Aorta (tissue), 5 donors: ENCODE measurements at regions not wholly inside any gene's neighbourhood (a gene's known extent, or its start where the extent isn't known, plus 50 kb on each side); places are given as distances from the start of the nearest gene placed in this dataset.
"Not testable (repeated sequence)": the region's sequence is repeated elsewhere in the genome, so short reads cannot be mapped to it uniquely, and the experiment has no call there.

Experiments used
- ATAC-seq: fragments of 200-7000 bp; cut with Tn5 transposase; one replicate; pipeline ENCODE4 v1.9.1; 2022; ENCODE audit warnings: moderate library complexity; ENCODE audit not compliant: low FRiP score
- DNase-seq, 2 donors: peaks; one replicate each; pipeline ENCODE4 v3.0.0-alpha.2; 2020
- H3K27ac ChIP-seq, 2 donors: one replicate each; pipeline ENCODE4 v1.5.1; 2013; ENCODE audit warnings: low read length in 2 of 2, mild to moderate bottlenecking in 2 of 2, moderate library complexity in 2 of 2, control low read depth in 1 of 2, inconsistent platforms in 1 of 2, low read depth in 1 of 2
- H3K27me3 ChIP-seq, 2 donors: one replicate each; pipeline ENCODE4 v1.6.1; 2013; ENCODE audit warnings: control low read depth in 1 of 2, low read length in 1 of 2, mild to moderate bottlenecking in 1 of 2, moderate library complexity in 1 of 2; ENCODE audit not compliant: insufficient read depth in 2 of 2, control insufficient read depth in 1 of 2
- H3K36me3 ChIP-seq, 2 donors: one replicate each; pipeline ENCODE4 v1.6.1; 2013; ENCODE audit warnings: control low read depth in 1 of 2, low read length in 1 of 2, mild to moderate bottlenecking in 1 of 2; ENCODE audit not compliant: insufficient read depth in 2 of 2, control insufficient read depth in 1 of 2
- H3K4me1 ChIP-seq, 2 donors: one replicate each; pipeline ENCODE4 v1.6.1; 2013; ENCODE audit warnings: low read length in 2 of 2, control low read depth in 1 of 2, mild to moderate bottlenecking in 1 of 2, moderate library complexity in 1 of 2; ENCODE audit not compliant: insufficient read depth in 2 of 2, control insufficient read depth in 1 of 2
- H3K4me3 ChIP-seq, 2 donors: one replicate each; pipeline ENCODE4 v1.5.1; 2013; ENCODE audit warnings: low read length in 2 of 2, control low read depth in 1 of 2, mild to moderate bottlenecking in 1 of 2
- H3K9me3 ChIP-seq: one replicate; pipeline ENCODE4 v1.6.1; 2013; ENCODE audit warnings: mild to moderate bottlenecking, low read length; ENCODE audit not compliant: control insufficient read depth
- WGBS, 2 donors: extraction: QIAGEN DNeasy Blood & Tissue Kit; methylation state at CpG; one replicate each; pipeline ENCODE4 v1.1.7; 2013; 5-methylcytosine and 5-hydroxymethylcytosine counted together
- intact Hi-C, 2 donors: fragments of 100-400 bp; cut with DNase I; formaldehyde crosslinking; loops; one replicate each; pipeline versions ENCODE4 v1.14.2 to v1.15.0; 2022
- donor health status: healthy with polysubstance abuse.
- donor health status: Bipolar disorder and iron deficiency.
- donor health status: DM: no; HTN: no; CAD: no.
- donor health status: DM: no; HTN: no; CAD: no.
- donor health status: DM: yes; HTN: yes; CAD: no.

DNA sequence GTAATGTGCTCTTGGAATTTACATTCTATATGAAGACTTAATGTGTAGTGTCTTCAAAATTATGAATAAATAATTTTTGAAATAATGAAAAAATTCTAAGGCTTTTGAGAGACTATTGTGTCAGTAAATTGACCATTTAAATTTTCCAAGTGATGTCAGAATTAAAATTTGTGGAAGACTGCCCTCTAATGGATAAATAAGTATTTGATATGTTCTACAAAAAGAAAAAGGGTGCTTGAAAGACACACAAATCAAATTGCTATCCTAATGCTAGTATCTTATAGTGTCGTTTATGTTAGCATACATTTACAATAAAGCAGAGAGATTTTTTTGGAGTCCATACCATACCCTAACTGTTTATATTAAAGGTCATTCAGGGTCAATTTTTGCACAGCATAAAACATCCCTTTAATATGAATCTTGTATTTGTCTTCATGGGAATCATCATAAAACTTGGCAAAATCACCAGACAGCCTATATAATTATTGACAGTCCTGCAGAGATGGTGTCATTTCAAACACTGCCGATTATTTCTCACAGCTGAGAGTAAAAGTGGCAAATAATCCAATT, 120.8 kb upstream of the SLC27A6 start:
- Histone ChIP-seq H3K4me3 (no peak overlapping the region), H3K36me3 (no peaks in the 10 kb centered on the region), H3K27ac (no peak overlapping the region), H3K4me1 (no peaks in the 10 kb centered on the region), H3K27me3 (no peaks in the 10 kb centered on the region), H3K9me3 (no peaks in the 10 kb centered on the region)
- intact Hi-C loops: loop anchor here in 1 of 2 donors (10.0 kb wide), 1 partner anchor 180 kb away; no protein-coding TSS in a partner anchor
- WGBS, 2 donors: 31 to 35% methylated on average over 2 of the region's 2 CpGs
- DNase-seq: no peak
- no peak for ATAC-seq

DNA sequence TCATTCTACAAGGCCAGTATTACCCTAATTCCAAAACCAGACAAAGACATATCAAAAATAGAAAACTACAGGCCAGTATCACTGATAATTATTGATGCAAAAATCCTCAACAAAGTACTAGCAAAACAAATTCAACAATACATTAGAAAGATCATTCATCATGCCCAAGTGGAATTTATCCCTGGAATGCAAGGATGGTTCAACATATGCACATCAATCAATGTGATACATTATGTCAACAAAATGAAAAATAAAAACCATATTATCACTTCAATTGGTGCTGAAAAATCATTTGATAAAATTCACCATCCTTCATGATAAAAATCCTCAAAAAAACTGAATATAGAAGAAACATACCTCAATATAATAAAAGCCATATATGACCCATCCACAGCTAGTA, 115.2 kb upstream of the SLC27A6 start:
- H3K27me3 ChIP-seq: no peaks in the 10 kb centered on the region
- DNase-seq (no peak), ATAC-seq (no peak)
- no peaks in the 10 kb centered on the region for H3K9me3 ChIP-seq
- no peak overlapping the region for H3K4me3 ChIP-seq
- no peaks in the 10 kb centered on the region for H3K36me3 ChIP-seq
- no peak overlapping the region for H3K27ac ChIP-seq
- intact Hi-C loops: no loop called here
- H3K4me1 ChIP-seq: no peaks in the 10 kb centered on the region

DNA sequence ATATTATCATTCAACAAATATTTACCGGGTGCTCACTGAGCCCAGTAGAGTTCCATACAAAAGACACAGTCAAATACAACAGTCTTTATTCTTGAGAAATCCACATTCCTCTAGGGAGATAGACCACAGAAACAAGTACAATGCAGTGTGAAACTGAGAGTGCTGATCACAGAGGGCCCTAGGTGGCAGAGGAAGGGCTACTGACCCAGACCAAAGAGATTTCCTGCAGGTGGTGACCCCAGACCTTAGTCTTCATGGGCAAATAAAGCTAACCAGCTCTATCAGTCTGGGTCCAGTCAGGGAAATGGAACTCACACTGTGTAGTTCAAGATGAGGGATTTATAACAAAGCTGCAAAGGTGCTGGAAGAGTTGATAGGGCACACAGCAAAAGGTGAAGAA, 110.4 kb upstream of the SLC27A6 start:
- Histone ChIP-seq H3K4me3 (no peak overlapping the region), H3K4me1 (no peaks in the 10 kb centered on the region), H3K27ac (no peak overlapping the region), H3K27me3 (no peaks in the 10 kb centered on the region), H3K36me3 (no peaks in the 10 kb centered on the region), H3K9me3 (no peaks in the 10 kb centered on the region)
- DNase-seq: no peak
- ATAC-seq: no peak
- 91 to 95% methylated on average over 1 of the region's 1 CpG for WGBS, 2 donors
- intact Hi-C loops: no loop called here

DNA sequence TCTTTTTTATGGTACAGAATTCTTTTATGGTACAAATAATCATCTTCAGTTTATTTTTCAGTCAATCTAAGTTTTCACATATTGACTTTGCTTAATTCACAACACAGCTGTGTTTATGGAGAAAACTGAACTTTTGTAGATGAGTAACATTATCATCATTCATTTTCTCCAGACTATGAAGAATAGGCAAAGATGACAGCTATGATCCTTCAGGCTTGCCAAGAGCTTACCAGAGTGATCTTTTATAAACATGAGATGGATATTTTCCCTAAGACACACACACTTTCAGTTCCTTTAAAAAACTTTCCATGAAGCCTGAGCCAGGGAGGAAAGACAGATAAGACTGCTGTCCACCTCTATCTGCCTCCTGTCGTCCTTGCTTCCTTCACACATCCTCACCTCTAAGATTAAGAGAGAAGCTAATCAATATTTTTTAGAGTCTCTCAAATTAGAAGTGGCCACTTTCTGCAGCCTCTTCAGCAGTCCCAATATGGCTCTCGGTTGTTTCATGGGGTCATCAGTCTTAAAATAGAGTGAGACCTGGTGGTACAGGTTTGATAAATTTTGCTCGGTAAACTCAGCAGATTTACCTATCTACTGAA, 108.1 kb upstream of the SLC27A6 start:
- ATAC-seq (no peak), DNase-seq (no peak)
- Histone ChIP-seq H3K4me3 (no peak overlapping the region), H3K4me1 (no peaks in the 10 kb centered on the region), H3K36me3 (no peaks in the 10 kb centered on the region), H3K27me3 (no peaks in the 10 kb centered on the region), H3K9me3 (no peaks in the 10 kb centered on the region), H3K27ac (no peak overlapping the region)
- 78 to 82% methylated on average over 3 of the region's 3 CpGs for WGBS, 2 donors
- intact Hi-C loops: no loop called here

DNA sequence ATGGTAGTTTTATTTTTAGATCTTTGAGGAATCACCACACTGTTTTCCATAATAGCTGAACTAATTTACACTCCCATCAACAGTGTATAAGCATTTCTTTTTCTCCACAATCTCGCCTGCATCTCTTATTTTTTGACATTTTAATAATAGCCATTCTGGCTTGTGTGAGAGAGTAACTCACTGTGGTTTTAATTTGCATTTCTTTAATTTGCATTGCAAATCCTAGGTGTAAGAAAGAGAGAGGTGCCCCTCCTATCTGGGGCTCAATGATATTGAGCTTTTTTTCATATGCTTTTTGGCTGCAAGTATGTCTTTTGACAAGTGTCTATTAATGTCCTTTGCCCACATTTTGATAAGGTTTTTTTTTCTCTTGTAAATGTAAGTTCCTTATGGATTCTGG, 106.3 kb upstream of the SLC27A6 start:
- Histone ChIP-seq H3K4me1 (no peaks in the 10 kb centered on the region), H3K27ac (no peak overlapping the region), H3K9me3 (no peaks in the 10 kb centered on the region), H3K4me3 (no peak overlapping the region), H3K27me3 (no peaks in the 10 kb centered on the region), H3K36me3 (no peaks in the 10 kb centered on the region)
- no peak for DNase-seq
- intact Hi-C loops: no loop called here
- WGBS, 2 donors: 90% methylated on average over 1 of the region's 1 CpG
- no peak for ATAC-seq

DNA sequence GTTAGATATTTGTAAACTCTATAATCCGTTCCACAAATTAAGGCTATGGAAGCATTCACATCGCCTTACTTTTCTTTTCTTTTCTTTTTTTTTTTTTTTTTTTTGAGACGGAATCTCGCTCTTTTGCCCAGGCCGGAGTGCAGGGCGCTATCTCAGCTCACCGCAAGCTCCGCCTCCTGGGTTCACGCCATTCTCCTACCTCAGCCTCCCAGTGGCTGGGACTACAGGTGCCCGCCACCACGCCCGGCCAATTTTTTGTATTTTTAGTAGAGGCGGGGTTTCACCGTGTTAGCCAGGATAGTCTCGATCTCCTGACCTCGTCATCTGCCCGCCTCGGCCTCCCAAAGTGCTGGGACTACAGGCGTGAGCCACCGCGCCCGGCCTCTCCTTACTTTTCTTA, 104.1 kb upstream of the SLC27A6 start:
- WGBS, 2 donors: 93 to 97% methylated on average over 22 of the region's 22 CpGs
- H3K9me3 ChIP-seq, H3K4me3 ChIP-seq, H3K27ac ChIP-seq, H3K27me3 ChIP-seq, ATAC-seq, H3K36me3 ChIP-seq, intact Hi-C loops, H3K4me1 ChIP-seq: not testable (repeated sequence)
- peak in 1 of 2 donors; percentile 60 for DNase-seq

DNA sequence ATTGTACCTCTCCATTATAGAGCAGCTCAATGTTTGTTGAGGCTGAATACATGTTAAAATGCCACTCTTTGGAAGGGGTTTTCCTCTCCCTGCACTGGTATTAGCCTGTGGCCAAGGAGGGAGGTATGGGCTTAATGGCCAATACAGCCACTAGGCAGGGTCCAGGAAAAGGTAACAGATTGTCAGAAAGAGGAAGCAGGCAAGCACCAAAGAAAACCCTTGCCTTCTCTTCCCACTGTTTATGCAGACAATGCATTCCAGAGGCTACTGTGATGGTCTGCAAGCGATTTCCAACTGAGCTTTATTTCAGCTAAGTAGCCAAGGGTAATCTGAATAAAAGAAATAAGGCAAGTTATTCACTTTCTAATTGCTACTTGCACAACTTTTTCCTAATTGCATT, 95.3 kb upstream of the SLC27A6 start:
- Histone ChIP-seq H3K27ac (no peak overlapping the region), H3K4me3 (no peak overlapping the region), H3K4me1 (peaks cover 0 to 2% of the 10 kb centered on the region in 2 donors), H3K27me3 (no peaks in the 10 kb centered on the region), H3K9me3 (no peaks in the 10 kb centered on the region), H3K36me3 (no peaks in the 10 kb centered on the region)
- ATAC-seq: no peak
- 12 to 29% methylated on average over 1 of the region's 1 CpG for WGBS, 2 donors
- intact Hi-C loops: no loop called here
- no peak for DNase-seq

DNA sequence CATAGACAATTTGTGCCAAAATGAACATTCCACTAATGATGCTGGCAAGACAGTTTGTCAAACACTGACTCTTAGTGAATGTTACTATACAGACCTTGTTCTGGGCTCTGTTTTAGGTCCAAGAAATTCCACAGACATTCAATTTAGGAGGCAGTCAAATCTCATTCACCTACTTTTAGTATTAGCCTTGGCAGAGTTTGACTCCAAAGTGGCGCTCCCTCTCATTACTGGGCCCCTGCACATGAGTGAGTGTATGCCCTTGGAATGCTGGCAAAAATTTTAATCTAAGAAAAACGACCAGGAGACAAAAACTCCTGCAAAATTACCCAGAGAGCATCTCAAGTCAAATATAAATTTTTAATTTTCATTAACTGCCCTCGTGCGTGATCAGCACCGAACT, 94.9 kb upstream of the SLC27A6 start:
- DNase-seq: no peak
- Histone ChIP-seq H3K27ac (no peak overlapping the region), H3K4me1 (peaks cover 0 to 2% of the 10 kb centered on the region in 2 donors), H3K27me3 (no peaks in the 10 kb centered on the region), H3K4me3 (no peak overlapping the region), H3K36me3 (no peaks in the 10 kb centered on the region), H3K9me3 (no peaks in the 10 kb centered on the region)
- 5 to 17% methylated on average over 5 of the region's 5 CpGs for WGBS, 2 donors
- intact Hi-C loops: no loop called here
- no peak for ATAC-seq

DNA sequence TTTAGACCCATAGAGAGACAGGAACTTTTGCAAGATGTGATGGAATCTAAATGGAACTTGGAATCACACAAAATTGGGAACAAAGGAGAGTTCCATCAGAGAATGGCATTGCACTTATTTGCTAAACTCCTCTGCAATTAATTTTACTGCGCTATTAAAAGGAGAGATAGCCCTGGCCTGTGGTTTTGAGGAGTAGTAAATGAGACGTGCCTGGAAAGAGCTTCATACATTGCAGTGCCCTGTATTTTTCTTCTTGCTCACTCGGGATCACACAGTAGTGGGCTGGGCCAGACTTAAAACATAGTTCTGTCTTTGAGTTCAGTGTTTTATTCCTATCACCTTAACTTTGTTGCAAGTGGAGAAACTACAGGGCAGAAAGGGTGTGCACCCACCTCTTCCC, 94.4 kb upstream of the SLC27A6 start:
- no peak for ATAC-seq
- no peak overlapping the region for H3K27ac ChIP-seq

More for the DNA sequence above, 94.4 kb upstream of the SLC27A6 start:
- no peaks in the 10 kb centered on the region for H3K9me3 ChIP-seq
- peaks cover 0 to 2% of the 10 kb centered on the region in 2 donors for H3K4me1 ChIP-seq
- H3K27me3 ChIP-seq: no peaks in the 10 kb centered on the region
- DNase-seq: no peak
- 8 to 15% methylated on average over 3 of the region's 3 CpGs for WGBS, 2 donors
- intact Hi-C loops: no loop called here
- H3K4me3 ChIP-seq: no peak overlapping the region
- H3K36me3 ChIP-seq: no peaks in the 10 kb centered on the region
